OCI-M2 (cell line): ENCODE measurements at regions not wholly inside any gene's neighbourhood (a gene's known extent, or its start where the extent isn't known, plus 50 kb on each side); places are given as distances from the start of the nearest gene placed in this dataset.

Experiments used
- DNase-seq: peaks from one replicate; lab custom pipeline; 2025; ENCODE audit not compliant: unreplicated experiment; lab: John Stamatoyannopoulos, UW

- DNase-seq = no peak
Observed at GRCh38 chr12:46472144-46472705, 99.7 kb upstream of the SLC38A2 start.

- no peak for DNase-seq
Observed at GRCh38 chr12:46471404-46471803, 98.8 kb upstream of the SLC38A2 start.

- no peak for DNase-seq
Observed at GRCh38 chr12:46470975-46471374, 98.4 kb upstream of the SLC38A2 start.

GRCh38 chr12:46470036-46470627, 97.6 kb upstream of the SLC38A2 start:
- DNase-seq = no peak

DNA sequence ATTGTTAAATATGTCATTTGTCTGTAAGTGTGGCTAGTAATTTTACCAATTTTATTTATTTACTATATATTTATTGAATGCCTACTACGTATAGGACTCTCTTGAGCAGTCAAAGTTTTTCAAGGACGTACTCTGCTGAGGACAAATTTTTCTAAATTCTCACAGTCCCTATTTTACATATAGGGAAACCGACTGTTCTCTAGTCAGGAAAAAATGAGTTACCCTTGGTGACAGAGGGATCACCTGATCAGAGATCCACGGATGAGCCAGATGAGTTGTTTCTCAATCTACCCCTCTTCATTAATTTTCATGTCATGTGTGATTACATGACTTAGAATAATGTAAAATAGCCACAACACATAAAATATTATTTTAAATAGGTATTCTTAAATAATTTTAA, 96.2 kb upstream of the SLC38A2 start:
- no peak for DNase-seq

- DNase-seq = no peak
Observed at GRCh38 chr12:46468160-46468559, 95.6 kb upstream of the SLC38A2 start.

DNA sequence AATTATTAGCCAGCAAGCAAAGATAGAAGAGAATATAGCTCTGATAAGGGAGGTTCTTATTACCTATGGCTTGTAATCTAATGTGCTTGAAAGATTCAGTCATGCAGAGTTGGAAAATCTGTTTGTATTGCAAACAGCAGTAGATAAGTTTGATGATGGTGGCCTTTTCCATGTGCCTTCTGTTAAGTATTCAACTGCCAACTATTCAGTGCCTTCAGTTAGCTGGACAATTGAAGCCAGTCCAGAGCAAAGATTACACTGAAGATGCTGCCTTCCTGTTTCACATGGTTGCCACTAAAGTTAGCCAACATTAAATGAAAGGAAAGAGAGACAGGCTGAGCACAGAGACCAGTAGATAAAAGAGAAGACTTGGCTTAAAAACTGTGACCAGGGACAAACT, 92.7 kb upstream of the SLC38A2 start:
- DNase-seq = no peak

- DNase-seq = no peak
Observed at GRCh38 chr12:46464863-46465262, 92.3 kb upstream of the SLC38A2 start.

GRCh38 chr12:46462641-46463355, 90.2 kb upstream of the SLC38A2 start:
- DNase-seq = no peak

DNA sequence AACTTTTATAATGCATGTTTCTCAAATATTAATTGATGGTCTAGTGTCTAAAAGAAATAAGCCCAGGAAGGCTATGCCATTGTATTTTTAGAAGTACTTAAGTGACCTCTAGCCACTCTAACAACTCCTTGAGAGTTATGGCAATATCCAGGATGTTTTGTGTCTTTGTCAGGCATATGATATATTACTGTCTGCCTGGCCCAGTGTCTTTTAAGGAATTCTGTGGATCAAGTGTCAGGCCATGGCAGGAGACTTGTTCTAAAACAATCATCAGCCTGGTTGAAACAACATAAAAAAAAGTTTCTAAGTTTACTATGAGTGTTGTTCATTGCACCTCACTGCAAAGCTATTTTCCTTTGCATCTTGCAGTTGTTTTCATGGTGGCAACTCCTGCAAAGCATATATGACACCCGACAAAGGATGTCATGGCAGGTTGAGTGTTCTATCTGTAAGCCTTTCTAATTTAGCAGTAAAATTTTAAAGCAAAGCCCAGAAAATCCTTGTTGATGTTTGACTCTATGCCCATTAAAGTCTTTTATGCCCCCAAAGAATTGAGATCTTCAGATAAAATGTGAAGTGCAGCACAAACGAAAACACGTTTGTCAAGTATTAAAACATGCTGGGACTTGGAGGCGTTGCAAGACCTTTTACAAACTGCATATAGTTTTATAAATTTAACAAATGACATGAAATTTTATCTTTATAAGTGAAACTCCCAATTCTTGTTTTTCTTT, 89.5 kb upstream of the SLC38A2 start:
- no peak for DNase-seq

- DNase-seq = no peak
Observed at GRCh38 chr12:46461459-46461858, 88.9 kb upstream of the SLC38A2 start.

DNA sequence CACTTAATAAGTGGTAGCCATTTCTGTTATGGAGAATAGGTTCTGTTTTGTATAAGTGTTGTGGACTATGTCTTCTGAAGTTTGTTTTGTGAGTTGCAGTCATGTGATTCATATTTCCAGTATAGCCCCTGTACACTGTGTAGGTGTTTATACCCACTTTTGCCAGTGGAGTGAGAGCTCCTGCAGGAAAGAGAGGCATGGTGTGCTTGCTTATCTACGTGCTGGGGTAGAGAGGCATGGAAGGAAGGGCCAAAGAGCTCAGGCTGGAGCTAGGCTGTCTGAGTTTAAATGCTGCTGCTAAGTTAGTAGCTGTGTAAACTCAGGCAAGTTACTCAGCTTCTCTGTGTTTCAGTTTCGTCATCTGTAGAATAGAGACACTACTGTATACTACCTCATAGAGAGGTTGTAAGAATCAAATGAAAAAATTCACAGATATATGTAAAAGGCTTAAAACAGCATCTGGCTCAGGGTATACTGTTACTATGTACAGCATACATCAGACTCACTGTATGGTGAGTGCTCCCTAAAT, 88.2 kb upstream of the SLC38A2 start:
- DNase-seq = no peak

GRCh38 chr12:46459861-46460545, 87.4 kb upstream of the SLC38A2 start:
- DNase-seq = no peak

DNA sequence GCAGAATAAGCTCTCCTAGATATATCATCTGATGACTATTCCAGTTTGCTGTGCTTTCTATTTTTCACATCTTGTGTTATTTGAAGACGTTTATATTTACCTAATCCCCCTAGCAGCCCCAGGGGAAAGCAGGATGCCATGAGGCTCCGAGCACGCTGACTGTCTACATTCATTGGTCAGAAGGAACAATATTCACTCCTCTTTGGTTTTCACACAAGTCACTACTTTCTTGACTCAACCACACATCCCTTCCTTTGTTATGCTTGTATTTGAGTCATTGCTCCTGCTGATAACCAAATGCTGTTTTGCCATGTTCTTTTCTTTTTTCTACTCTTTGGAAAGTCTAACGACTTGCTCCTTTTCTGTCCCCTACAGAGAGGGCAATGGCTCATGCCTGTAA, 86.5 kb upstream of the SLC38A2 start:
- DNase-seq = no peak

DNA sequence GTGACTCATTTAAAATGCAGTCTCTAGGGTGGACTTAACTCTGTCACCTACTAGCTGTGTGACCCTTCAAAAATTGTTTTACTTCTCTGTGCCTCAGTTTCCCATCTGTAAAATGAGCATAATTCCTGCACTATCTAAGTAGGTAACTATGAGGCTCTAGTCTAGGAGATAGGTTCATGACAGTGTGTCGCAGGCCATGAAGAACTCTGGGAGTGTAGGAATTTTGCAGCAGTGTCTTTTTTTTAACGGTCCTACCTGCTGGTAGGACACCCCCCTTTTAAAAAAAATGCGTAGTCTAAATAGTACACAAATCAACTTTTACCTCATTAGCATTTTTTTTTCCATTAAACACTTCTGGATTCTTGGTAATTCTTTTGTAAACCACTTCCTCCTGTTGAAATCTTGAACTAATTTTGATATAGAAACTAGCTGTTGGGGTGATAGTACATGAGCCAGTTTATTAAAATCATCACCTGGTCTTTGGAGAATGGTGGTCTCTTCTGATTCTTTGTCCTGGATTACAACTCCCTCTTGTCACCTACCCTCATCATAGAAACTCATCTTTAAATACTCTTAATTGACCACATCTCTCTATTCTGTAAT, 86.0 kb upstream of the SLC38A2 start:
- no peak for DNase-seq

DNA sequence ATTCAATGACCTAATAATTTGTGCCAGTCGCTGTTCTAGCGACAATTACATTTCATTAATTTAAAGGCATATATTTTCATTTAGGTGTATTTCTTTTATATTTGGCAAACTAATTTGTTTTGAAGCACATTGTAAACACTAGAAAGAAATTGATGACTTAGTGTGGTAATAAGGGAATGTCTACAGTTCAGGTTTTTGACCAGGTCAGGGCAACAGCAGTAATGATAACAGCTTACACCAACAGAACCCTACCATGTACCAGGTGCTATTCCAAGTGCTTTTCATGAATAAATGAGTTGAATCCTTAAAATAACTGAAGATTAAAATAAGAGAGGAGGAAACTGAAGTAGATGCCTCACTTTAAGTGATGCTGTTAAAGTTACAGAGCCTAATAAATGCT, 85.4 kb upstream of the SLC38A2 start:
- DNase-seq = no peak

DNA sequence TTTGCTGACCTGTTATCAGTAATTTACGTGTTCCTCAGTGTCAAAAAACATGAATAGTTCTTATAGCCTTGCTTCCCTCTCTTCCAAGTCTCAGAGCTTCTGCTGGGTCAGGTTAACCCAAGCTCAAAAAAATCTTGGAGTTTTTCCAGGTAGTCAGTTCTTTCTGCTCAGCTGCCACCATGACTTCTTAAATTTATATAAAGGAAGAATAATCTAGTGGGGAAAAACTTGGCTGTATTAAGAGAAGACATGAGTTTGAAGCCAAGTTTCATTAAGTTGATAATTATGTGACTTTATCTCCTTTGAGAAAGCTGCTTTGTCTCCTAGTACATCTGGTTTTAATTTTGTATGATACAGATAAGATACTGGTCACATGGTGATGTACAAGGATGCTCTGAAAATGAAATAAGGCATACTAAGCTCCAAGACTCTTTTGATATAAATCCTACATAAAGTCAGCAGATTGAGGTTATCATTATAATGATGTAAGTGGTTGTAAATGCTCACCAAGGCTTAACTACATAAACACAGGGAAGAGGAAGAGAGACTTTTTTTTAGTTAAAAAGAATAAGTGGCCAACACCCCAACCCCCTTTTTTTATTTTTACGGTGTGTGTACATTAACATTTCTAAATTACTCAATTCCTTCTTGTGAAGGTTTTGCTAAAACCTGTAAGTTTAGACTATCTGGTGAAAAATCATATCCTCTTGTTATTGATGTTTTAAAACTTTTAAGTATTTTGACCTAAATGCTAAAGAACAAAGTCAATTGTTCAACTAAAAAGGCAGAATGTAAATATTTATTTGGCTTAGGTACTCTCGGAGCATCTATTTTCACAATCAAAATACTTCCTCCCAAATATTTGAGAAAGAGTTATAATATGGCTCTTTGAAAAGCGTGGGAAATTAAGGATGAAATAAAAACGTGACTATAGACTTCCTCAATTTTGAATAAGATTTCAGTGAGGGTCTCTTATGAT, 84.1 kb upstream of the SLC38A2 start:
- no peak for DNase-seq

DNA sequence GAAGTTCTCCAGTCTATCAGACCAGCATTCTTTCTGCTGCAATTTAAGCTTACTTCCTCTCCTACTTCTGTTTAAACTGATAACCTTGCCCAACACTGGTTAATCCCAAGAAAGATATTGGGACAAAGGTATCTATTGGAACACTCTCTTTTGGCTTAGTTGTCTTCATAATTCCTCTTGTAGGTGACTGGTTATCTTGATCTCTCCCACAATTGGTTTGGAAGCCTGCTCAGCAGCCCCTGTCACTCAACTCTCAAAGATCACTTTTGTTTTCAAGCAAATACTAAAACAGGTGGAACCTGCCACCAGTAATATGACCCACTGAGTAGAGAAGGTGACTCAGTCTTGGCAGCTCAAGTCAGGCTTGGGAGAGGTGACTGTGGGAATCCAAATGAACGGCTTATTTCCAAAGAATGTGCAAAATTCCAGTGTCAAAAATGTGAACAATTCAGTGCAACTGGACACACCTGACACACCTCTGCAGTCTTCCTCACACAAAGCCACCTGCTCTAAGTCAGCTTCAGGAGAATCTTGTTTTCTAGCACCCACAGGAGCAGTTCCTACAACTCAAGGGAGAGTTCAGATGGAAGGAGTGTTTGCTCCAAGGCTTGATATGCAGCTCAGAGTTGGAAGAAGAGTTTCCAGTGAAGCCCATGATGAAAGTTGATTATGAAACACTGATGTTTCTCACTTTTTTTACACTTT, 83.2 kb upstream of the SLC38A2 start:
- DNase-seq = no peak

DNA sequence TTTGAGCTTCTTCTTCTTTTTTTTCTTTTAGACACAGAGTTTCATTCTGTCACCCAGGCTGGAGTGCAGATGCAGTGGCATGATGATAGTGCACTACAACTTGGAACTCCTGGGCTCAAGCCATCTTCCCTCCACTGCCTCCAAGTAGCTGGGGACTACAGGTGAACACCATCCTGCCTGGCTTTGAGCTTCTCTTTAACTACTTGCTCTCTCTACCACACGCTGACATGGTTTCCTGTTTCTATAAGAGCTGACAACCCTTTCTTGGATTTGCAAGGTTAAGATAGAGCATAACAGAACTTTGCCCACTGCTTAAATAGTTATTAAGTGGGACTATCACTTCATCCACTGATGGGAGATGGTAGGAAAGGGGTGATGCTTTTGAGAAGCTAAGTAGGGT, 82.4 kb upstream of the SLC38A2 start:
- DNase-seq = no peak
